Mesenchymal stem cell (in vitro differentiated cells and primary cell): ENCODE measurements at regions not wholly inside any gene's neighbourhood (a gene's known extent, or its start where the extent isn't known, plus 50 kb on each side); places are given as distances from the start of the nearest gene placed in this dataset.

ENCODE experiments used
- DNase-seq: peaks from one replicate; pipeline ENCODE4 v3.0.0-alpha.2; 2013
- H2AFZ ChIP-seq: one replicate; pipeline ENCODE4 v1.6.1; 2013; ENCODE audit warnings: low read depth, mild to moderate bottlenecking, control low read depth, inconsistent platforms, low read length, moderate library complexity
- H2AK5ac ChIP-seq: 2 replicates; pipeline ENCODE4 v1.6.1; 2013; ENCODE audit warnings: low read length, moderate library complexity, mild to moderate bottlenecking, inconsistent platforms; ENCODE audit not compliant: severe bottlenecking
- H2BK120ac ChIP-seq: one replicate; pipeline ENCODE4 v1.6.1; 2013; ENCODE audit warnings: low read depth, mild to moderate bottlenecking, inconsistent platforms, low read length, moderate library complexity
- H2BK12ac ChIP-seq, 2 experiments: one replicate each; pipeline ENCODE4 v1.6.1; 2013; ENCODE audit warnings: inconsistent platforms in 2 of 2, low read length in 2 of 2, mild to moderate bottlenecking in 2 of 2, moderate library complexity in 2 of 2, control low read depth in 1 of 2
- H2BK15ac ChIP-seq: one replicate; pipeline ENCODE4 v1.6.1; 2013; ENCODE audit warnings: mild to moderate bottlenecking, low read depth, inconsistent platforms; ENCODE audit not compliant: poor library complexity, severe bottlenecking
- H2BK5ac ChIP-seq: 2 replicates; pipeline ENCODE4 v1.6.1; 2013; ENCODE audit warnings: low read depth, mild to moderate bottlenecking, low read length, control low read depth, inconsistent platforms; ENCODE audit not compliant: poor library complexity, severe bottlenecking
- H3K14ac ChIP-seq, 2 experiments: one replicate each; pipeline ENCODE4 v1.6.1; 2013; ENCODE audit warnings: inconsistent platforms in 2 of 2, low read length in 2 of 2, control low read depth in 1 of 2, mild to moderate bottlenecking in 1 of 2, moderate library complexity in 1 of 2
- H3K18ac ChIP-seq, 2 experiments: one replicate each; pipeline ENCODE4 v1.6.1; 2013; ENCODE audit warnings: inconsistent platforms in 2 of 2, low read length in 2 of 2, control low read depth in 1 of 2, low read depth in 1 of 2, mild to moderate bottlenecking in 1 of 2
- H3K23ac ChIP-seq, 2 experiments: one replicate each; pipeline ENCODE4 v1.6.1; 2013; ENCODE audit warnings: inconsistent platforms in 2 of 2, low read length in 2 of 2, mild to moderate bottlenecking in 2 of 2, moderate library complexity in 2 of 2, control low read depth in 1 of 2
- H3K27ac ChIP-seq: 2 replicates; pipeline ENCODE4 v1.5.1; 2013; ENCODE audit warnings: mild to moderate bottlenecking, moderate library complexity, low read length, control low read depth, inconsistent platforms; ENCODE audit not compliant: poor library complexity, severe bottlenecking
- H3K27me3 ChIP-seq, 2 experiments: 2 replicates each; pipeline versions ENCODE4 v1.6.1 to v1.7.0; 2013; ENCODE audit warnings: low read length in 2 of 2, mild to moderate bottlenecking in 2 of 2, moderate library complexity in 2 of 2, control low read depth in 1 of 2, inconsistent platforms in 1 of 2; ENCODE audit not compliant: control insufficient read depth in 1 of 2, insufficient read depth in 1 of 2
- H3K36me3 ChIP-seq, 2 experiments: 2 replicates each; pipeline versions ENCODE4 v1.6.1 to v1.7.0; 2013; ENCODE audit warnings: low read length in 2 of 2, control low read depth in 1 of 2, inconsistent platforms in 1 of 2, low read depth in 1 of 2, mild to moderate bottlenecking in 1 of 2; ENCODE audit not compliant: insufficient read depth in 2 of 2, control insufficient read depth in 1 of 2
- H3K4ac ChIP-seq, 2 experiments: one replicate each; pipeline ENCODE4 v1.6.1; 2013; ENCODE audit warnings: inconsistent platforms in 2 of 2, low read length in 2 of 2, mild to moderate bottlenecking in 2 of 2, moderate library complexity in 2 of 2, control low read depth in 1 of 2, low read depth in 1 of 2
- H3K4me1 ChIP-seq: 2 replicates; pipeline ENCODE4 v1.6.1; 2013; ENCODE audit warnings: low read depth, low read length, control low read depth; ENCODE audit not compliant: control insufficient read depth, insufficient read depth
- H3K4me2 ChIP-seq: 2 replicates; pipeline ENCODE4 v1.6.1; 2013; ENCODE audit warnings: low read length, mild to moderate bottlenecking, inconsistent platforms; ENCODE audit not compliant: poor library complexity, severe bottlenecking
- H3K4me3 ChIP-seq, 2 experiments: 2 replicates each; pipeline versions ENCODE4 v1.5.1 to v1.7.0; 2013; ENCODE audit warnings: low read length in 2 of 2, mild to moderate bottlenecking in 2 of 2, control low read depth in 1 of 2, low read depth in 1 of 2; ENCODE audit not compliant: insufficient read depth in 1 of 2
- H3K79me1 ChIP-seq: replicated peaks from 2 replicates; pipeline ENCODE4 v1.6.1; 2013; ENCODE audit warnings: mild to moderate bottlenecking, control low read depth, low read length, inconsistent platforms; ENCODE audit not compliant: poor library complexity, severe bottlenecking
- H3K9ac ChIP-seq: 2 replicates; pipeline ENCODE4 v1.7.0; 2013; ENCODE audit warnings: mild to moderate bottlenecking, low read length, moderate library complexity
- H3K9me3 ChIP-seq: 2 replicates; pipeline ENCODE4 v1.7.0; 2013; ENCODE audit warnings: mild to moderate bottlenecking, low read length; ENCODE audit not compliant: control insufficient read depth
- H4K8ac ChIP-seq: one replicate; pipeline ENCODE4 v1.6.1; 2013; ENCODE audit warnings: inconsistent platforms, mild to moderate bottlenecking, low read length, moderate library complexity
- H4K91ac ChIP-seq: one replicate; pipeline ENCODE4 v1.6.1; 2013; ENCODE audit warnings: mild to moderate bottlenecking, low read length, inconsistent platforms
- WGBS: methylation state at CpG from one replicate; pipeline ENCODE4 v1.1.7; 2013; ENCODE audit warnings: mixed read lengths; 5-methylcytosine and 5-hydroxymethylcytosine counted together

- peaks cover 24 to 55% of the 10 kb centered on the region in 2 experiments for H3K27me3 ChIP-seq
- no peak overlapping the region for H4K91ac ChIP-seq
- no peaks in the 10 kb centered on the region for H3K79me1 ChIP-seq
- H3K4me2 ChIP-seq, result no peak overlapping the region
- no peak overlapping the region for H3K4me3 ChIP-seq
- H3K9ac ChIP-seq, result no peak overlapping the region
- no peaks in the 10 kb centered on the region for H3K9me3 ChIP-seq
- no peak overlapping the region for H3K4ac ChIP-seq
- H2BK120ac ChIP-seq, result no peak overlapping the region
- H3K14ac ChIP-seq, result no peak overlapping the region
- H4K8ac ChIP-seq, result no peak overlapping the region
- no peak overlapping the region for H2BK5ac ChIP-seq
- H3K27ac ChIP-seq, result no peak overlapping the region
- no peak overlapping the region for H2BK15ac ChIP-seq
- no peak overlapping the region for H3K18ac ChIP-seq
- H2BK12ac ChIP-seq, result no peak overlapping the region
- H3K4me1 ChIP-seq, result peaks cover 11% of the 10 kb centered on the region
- no peak for DNase-seq
- H2AFZ ChIP-seq, result no peak overlapping the region
- H3K23ac ChIP-seq, result no peak overlapping the region
- WGBS, result 88% methylated on average over 4 of the region's 5 CpGs
- no peak overlapping the region for H2AK5ac ChIP-seq
- no peaks in the 10 kb centered on the region for H3K36me3 ChIP-seq
Measured at GRCh38 chr1:50335036-50335435, 88.2 kb downstream of the DMRTA2 start.

GRCh38 chr1:50333595-50333974 is 89.7 kb downstream of the DMRTA2 start:
- no peaks in the 10 kb centered on the region for H3K9me3 ChIP-seq
- H2AFZ ChIP-seq, result no peak overlapping the region
- H2BK12ac ChIP-seq, result no peak overlapping the region
- H3K4me3 ChIP-seq, result peak overlapping the region in 1 of 2 experiments; percentile 80
- H2BK15ac ChIP-seq, result no peak overlapping the region
- no peak overlapping the region for H2AK5ac ChIP-seq
- H3K4ac ChIP-seq, result no peak overlapping the region
- peak; percentile 24 for DNase-seq
- H2BK120ac ChIP-seq, result no peak overlapping the region
- peak overlapping the region; percentile 56 for H3K4me2 ChIP-seq
- H3K36me3 ChIP-seq, result no peaks in the 10 kb centered on the region
- H3K27ac ChIP-seq, result no peak overlapping the region
- no peak overlapping the region for H4K91ac ChIP-seq
- H3K14ac ChIP-seq, result peak overlapping the region in 1 of 2 experiments; percentile 83
- peak overlapping the region in 1 of 2 experiments; percentile 60 for H3K23ac ChIP-seq
- no peaks in the 10 kb centered on the region for H3K79me1 ChIP-seq
- H4K8ac ChIP-seq, result no peak overlapping the region
- H3K18ac ChIP-seq, result no peak overlapping the region
- H3K9ac ChIP-seq, result peak overlapping the region; percentile 62
- H2BK5ac ChIP-seq, result no peak overlapping the region
- H3K27me3 ChIP-seq, result peaks cover 30 to 64% of the 10 kb centered on the region in 2 experiments
- H3K4me1 ChIP-seq, result peaks cover 11% of the 10 kb centered on the region
- 3% methylated on average over 37 of the region's 37 CpGs for WGBS

GRCh38 chr1:50332941-50333594 is 90.2 kb downstream of the DMRTA2 start:
- peak overlapping the region; percentile 29 for H3K4me2 ChIP-seq
- no peak overlapping the region for H2BK12ac ChIP-seq
- no peaks in the 10 kb centered on the region for H3K79me1 ChIP-seq
- peak overlapping the region in 1 of 2 experiments; percentile 35 for H3K23ac ChIP-seq
- peak overlapping the region; percentile 60 for H2AFZ ChIP-seq
- no peak overlapping the region for H3K27ac ChIP-seq
- peaks cover 32 to 64% of the 10 kb centered on the region in 2 experiments for H3K27me3 ChIP-seq
- peaks cover 11% of the 10 kb centered on the region for H3K4me1 ChIP-seq
- 3% methylated on average over 56 of the region's 56 CpGs for WGBS
- peak; percentile 40 for DNase-seq
- H3K36me3 ChIP-seq, result no peaks in the 10 kb centered on the region
- no peaks in the 10 kb centered on the region for H3K9me3 ChIP-seq
- no peak overlapping the region for H3K14ac ChIP-seq
- no peak overlapping the region for H2BK120ac ChIP-seq
- H2BK5ac ChIP-seq, result no peak overlapping the region
- H2AK5ac ChIP-seq, result no peak overlapping the region
- no peak overlapping the region for H4K91ac ChIP-seq
- H4K8ac ChIP-seq, result no peak overlapping the region
- H2BK15ac ChIP-seq, result no peak overlapping the region
- peak overlapping the region; percentile 18 to 80 for H3K4me3 ChIP-seq
- no peak overlapping the region for H3K4ac ChIP-seq
- no peak overlapping the region for H3K18ac ChIP-seq
- H3K9ac ChIP-seq, result peak overlapping the region; percentile 62

GRCh38 chr1:50329332-50329932 is 93.8 kb downstream of the DMRTA2 start:
- H2BK5ac ChIP-seq, result no peak overlapping the region
- H3K9me3 ChIP-seq, result no peaks in the 10 kb centered on the region
- H3K23ac ChIP-seq, result no peak overlapping the region
- H3K14ac ChIP-seq, result no peak overlapping the region
- H3K4ac ChIP-seq, result no peak overlapping the region
- no peak for DNase-seq
- H3K27ac ChIP-seq, result no peak overlapping the region
- no peak overlapping the region for H3K9ac ChIP-seq
- H3K18ac ChIP-seq, result no peak overlapping the region
- no peaks in the 10 kb centered on the region for H3K79me1 ChIP-seq
- no peak overlapping the region for H2AFZ ChIP-seq
- H3K4me3 ChIP-seq, result no peak overlapping the region
- H4K8ac ChIP-seq, result no peak overlapping the region
- H3K36me3 ChIP-seq, result no peaks in the 10 kb centered on the region
- no peak overlapping the region for H2BK120ac ChIP-seq
- H3K4me1 ChIP-seq, result peaks cover 11% of the 10 kb centered on the region
- WGBS, result 81% methylated on average over 3 of the region's 4 CpGs
- no peak overlapping the region for H2BK15ac ChIP-seq
- H3K27me3 ChIP-seq, result peaks cover 23 to 42% of the 10 kb centered on the region in 2 experiments
- H4K91ac ChIP-seq, result no peak overlapping the region
- H2BK12ac ChIP-seq, result no peak overlapping the region
- H3K4me2 ChIP-seq, result no peak overlapping the region
- no peak overlapping the region for H2AK5ac ChIP-seq
